ENCODE measurements at regions not wholly inside any gene's neighbourhood (a gene's known extent, or its start where the extent isn't known, plus 50 kb on each side); places are given as distances from the start of the nearest gene placed in this dataset.

- Mint-ChIP-seq H3K36me3 (no peaks in the 10 kb centered on the region), H3K27ac (no peak overlapping the region), H3K4me3 (no peak overlapping the region), H3K4me1 (peaks cover 38% of the 10 kb centered on the region), H3K9me3 (peaks cover 6% of the 10 kb centered on the region), H3K27me3 (ENCODE audit: low read depth) (no peaks in the 10 kb centered on the region)
- DNase-seq (ENCODE audit: low spot score in 2 of 2, unreplicated experiment in 2 of 2) = no peak
- TF ChIP-seq CTCF (IDR thresholded peaks at IDR 0.05; ENCODE audit: unreplicated experiment) = no peak
Observed at GRCh38 chr1:234923626-234924025, 205.0 kb downstream of the TOMM20 start.

DNA sequence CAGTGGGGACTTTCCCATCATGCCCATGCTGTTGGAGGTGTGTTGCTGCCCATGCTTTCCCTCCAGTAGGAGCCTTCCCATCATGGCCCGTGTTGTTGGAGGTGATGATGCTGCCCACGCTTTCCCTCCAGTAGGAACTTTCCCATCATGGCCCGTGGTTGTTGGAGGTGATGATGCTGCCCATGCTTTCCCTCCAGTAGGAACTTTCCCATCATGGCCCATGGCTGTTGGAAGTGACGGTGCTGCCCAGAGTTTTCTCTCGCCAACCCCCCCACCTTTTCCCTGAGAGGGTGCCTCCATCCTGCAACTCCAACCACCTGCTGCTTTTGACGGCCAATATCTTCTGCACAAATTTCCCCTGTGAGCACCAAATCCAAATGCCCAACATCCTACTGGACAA lies 205.7 kb downstream of the TOMM20 start:
- DNase-seq (ENCODE audit: low spot score in 2 of 2, unreplicated experiment in 2 of 2) = no peak
- Mint-ChIP-seq H3K27ac (no peak overlapping the region), H3K36me3 (no peaks in the 10 kb centered on the region), H3K4me3 (no peak overlapping the region), H3K27me3 (ENCODE audit: low read depth) (no peaks in the 10 kb centered on the region), H3K4me1 (peaks cover 38% of the 10 kb centered on the region), H3K9me3 (peaks cover 6% of the 10 kb centered on the region)
- TF ChIP-seq CTCF (IDR thresholded peaks at IDR 0.05; ENCODE audit: unreplicated experiment) = no peak

DNA sequence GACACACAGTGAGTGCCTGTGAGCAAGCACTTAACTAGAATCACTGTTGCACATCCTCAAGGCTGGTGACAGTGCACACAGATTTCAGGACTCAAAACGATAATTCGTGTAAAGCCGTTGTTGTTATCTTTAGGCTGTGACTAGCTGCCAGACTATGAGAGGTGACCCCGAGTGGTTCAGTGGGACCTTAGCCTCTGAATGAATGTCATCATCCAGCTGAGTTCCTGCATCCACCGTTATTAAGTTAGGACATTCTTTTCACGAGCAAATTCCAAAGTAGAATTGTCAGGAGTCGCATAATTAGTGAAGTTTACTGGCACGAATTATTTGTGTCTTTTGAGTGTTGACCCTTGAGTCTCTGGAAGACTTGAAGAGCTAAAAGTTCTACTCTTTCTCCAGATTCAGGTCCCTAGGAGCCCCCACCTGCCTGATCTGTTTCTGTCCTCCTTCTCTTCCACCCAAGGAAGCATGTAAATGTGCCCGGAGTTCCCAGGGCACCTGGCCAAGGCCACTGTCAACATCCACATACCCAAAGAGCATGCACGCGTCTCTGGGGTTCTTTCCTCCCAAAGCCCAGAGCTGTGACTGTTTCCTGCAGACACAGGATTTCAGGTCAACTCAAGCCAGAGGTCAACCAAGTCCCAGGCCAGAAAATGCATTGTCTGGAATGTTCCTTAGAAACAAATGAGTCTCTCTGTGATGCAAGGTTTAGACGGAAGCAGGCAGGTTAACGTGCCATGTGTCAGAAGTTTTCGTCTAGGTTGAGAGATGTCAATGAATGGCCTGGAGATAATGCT lies 207.2 kb downstream of the TOMM20 start:
- H3K27ac Mint-ChIP-seq = no peak overlapping the region

GRCh38 chr1:234920843-234921140 lies 207.8 kb downstream of the TOMM20 start:
- no peaks in the 10 kb centered on the region for H3K36me3 Mint-ChIP-seq
- H3K27ac Mint-ChIP-seq = no peak overlapping the region
- H3K4me3 Mint-ChIP-seq = no peak overlapping the region
- H3K27me3 Mint-ChIP-seq (ENCODE audit: low read depth) = no peaks in the 10 kb centered on the region
- DNase-seq (ENCODE audit: low spot score in 2 of 2, unreplicated experiment in 2 of 2) = no peak
- peaks cover 20% of the 10 kb centered on the region for H3K4me1 Mint-ChIP-seq
- no peak for TF ChIP-seq CTCF (IDR thresholded peaks at IDR 0.05; ENCODE audit: unreplicated experiment)
- peaks cover 6% of the 10 kb centered on the region for H3K9me3 Mint-ChIP-seq

More for the DNA sequence above, 207.2 kb downstream of the TOMM20 start:
- no peaks in the 10 kb centered on the region for H3K36me3 Mint-ChIP-seq
- peaks cover 23% of the 10 kb centered on the region for H3K4me1 Mint-ChIP-seq
- no peaks in the 10 kb centered on the region for H3K27me3 Mint-ChIP-seq (ENCODE audit: low read depth)
- TF ChIP-seq CTCF (IDR thresholded peaks at IDR 0.05; ENCODE audit: unreplicated experiment) = no peak
- DNase-seq (ENCODE audit: low spot score in 2 of 2, unreplicated experiment in 2 of 2) = no peak
- peaks cover 6% of the 10 kb centered on the region for H3K9me3 Mint-ChIP-seq
- no peak overlapping the region for H3K4me3 Mint-ChIP-seq

DNA sequence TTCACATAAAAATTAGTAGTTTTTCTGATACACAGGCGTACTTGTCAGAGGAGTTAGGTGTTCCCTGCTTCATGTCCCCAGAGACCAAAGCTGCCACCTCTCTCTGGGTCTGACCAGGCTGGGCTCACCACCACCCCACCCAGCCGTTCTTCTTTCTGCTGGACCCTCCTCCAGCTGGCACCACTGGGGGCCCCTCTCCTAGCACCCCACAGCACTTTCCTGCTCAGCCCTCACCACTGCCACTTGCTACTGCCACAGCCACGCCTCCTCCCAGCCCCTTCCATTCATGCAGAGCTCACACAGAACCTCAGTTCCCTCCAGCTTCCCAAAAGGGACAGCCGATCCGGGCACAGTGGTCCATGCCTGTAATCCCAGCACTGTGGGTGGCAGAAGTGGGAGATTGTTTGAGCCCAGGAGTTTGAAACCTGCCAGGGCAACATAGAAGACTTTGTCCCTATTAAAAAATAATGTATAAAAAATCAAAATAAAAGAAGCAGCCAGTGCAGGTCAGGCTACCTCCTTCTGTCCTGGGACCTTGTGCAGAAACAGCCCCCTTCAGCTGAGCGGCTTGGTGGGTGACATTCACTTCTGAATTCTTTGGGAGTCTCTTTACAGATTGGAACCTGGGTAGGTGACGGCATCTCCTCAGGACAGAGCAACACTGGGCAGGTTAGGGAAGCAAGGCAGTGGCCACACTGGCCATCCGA lies 208.3 kb downstream of the TOMM20 start:
- Mint-ChIP-seq H3K9me3 (peaks cover 6% of the 10 kb centered on the region), H3K4me3 (no peak overlapping the region), H3K27ac (no peak overlapping the region), H3K27me3 (ENCODE audit: low read depth) (no peaks in the 10 kb centered on the region), H3K36me3 (no peaks in the 10 kb centered on the region), H3K4me1 (peaks cover 22% of the 10 kb centered on the region)
- no peak for TF ChIP-seq CTCF (IDR thresholded peaks at IDR 0.05; ENCODE audit: unreplicated experiment)
- no peak for DNase-seq (ENCODE audit: low spot score in 2 of 2, unreplicated experiment in 2 of 2)
